K562 (cell line): ENCODE measurements at regions not wholly inside any gene's neighbourhood (a gene's known extent, or its start where the extent isn't known, plus 50 kb on each side); places are given as distances from the start of the nearest gene placed in this dataset.

Source experiments
- ATAC-seq: fragments of 200-7000 bp; cut with Tn5 transposase; 3 replicates; pipeline ENCODE4 v1.9.1; 2020; ENCODE audit warnings: moderate library complexity
- BruUV-seq: library from RNA; stranded (reverse); fragments of 400-500 nt; replicated peaks from 2 replicates; lab custom pipeline; 2021; lab: Mats Ljungman, UMichigan
- CTCF ChIA-PET: fragments of 300-600 bp; formaldehyde crosslinking; extraction: SDS; loops from one replicate; lab custom pipeline; 2021; ENCODE audit warnings: low intra/inter-chr PET ratio; lab: Yijun Ruan, JAX
- POLR2A ChIA-PET: fragments of 300-600, 350-650 bp; sonication (Branson Sonifier 250); formaldehyde crosslinking; extraction: SDS; loops from one replicate; lab custom pipeline; 2021; ENCODE audit warnings: antibody characterized with exemption, inconsistent platforms; lab: Yijun Ruan, JAX
- DNase-seq, 4 experiments: peaks; one replicate each; pipeline versions ENCODE4 v3.0.0 to v3.0.0-alpha.2; 2011 to 2018; ENCODE audit warnings: low spot score in 3 of 4, mixed read lengths in 3 of 4; ENCODE audit errors: extremely low read depth in 1 of 4
- FAIRE-seq: peaks from 2 replicates; lab custom pipeline; 2011; peaks lifted over from hg19 to GRCh38; lab: Jason Lieb, UNC
- H2AFZ ChIP-seq: 2 replicates; pipeline ENCODE4 v1.6.0; 2011; ENCODE audit warnings: low read depth, low read length, control low read depth, inconsistent platforms
- H3K27ac ChIP-seq: fragments of 200-600 bp; 3 replicates; pipeline ENCODE4 v1.8.0; 2011; ENCODE audit warnings: low read depth, mild to moderate bottlenecking, control low read depth, inconsistent platforms, low read length, moderate library complexity, mixed read lengths; ENCODE audit errors: extremely low read depth
- H3K27me3 ChIP-seq, 2 experiments: fragments of 300-600 bp in 1 of 2; 2 replicates in 1 of 2; 3 replicates in 1 of 2; pipeline versions ENCODE4 v1.6.0 to v1.8.0; 2011; ENCODE audit warnings: inconsistent platforms in 2 of 2, low read length in 2 of 2, mild to moderate bottlenecking in 1 of 2, mixed read lengths in 1 of 2, moderate library complexity in 1 of 2; ENCODE audit not compliant: control insufficient read depth in 2 of 2, insufficient read depth in 2 of 2
- H3K36me3 ChIP-seq: fragments of 300-600 bp; 3 replicates; pipeline ENCODE4 v1.8.0; 2011; ENCODE audit warnings: mild to moderate bottlenecking, low read length, inconsistent platforms; ENCODE audit not compliant: control insufficient read depth, insufficient read depth
- H3K4me1 ChIP-seq, 2 experiments: fragments of 200-600 bp in 1 of 2; replicated peaks in 1 of 2; 2 replicates in 1 of 2; 3 replicates in 1 of 2; pipeline versions ENCODE4 v1.5.1 to v1.8.0; 2011; ENCODE audit warnings: inconsistent platforms in 2 of 2, low read length in 2 of 2, mild to moderate bottlenecking in 1 of 2, mixed read lengths in 1 of 2, moderate library complexity in 1 of 2; ENCODE audit not compliant: control insufficient read depth in 2 of 2, insufficient read depth in 2 of 2
- H3K4me2 ChIP-seq: 2 replicates; pipeline ENCODE4 v1.6.1; 2011; ENCODE audit warnings: low read length, control low read depth, inconsistent platforms, mixed read lengths; ENCODE audit not compliant: insufficient read depth
- H3K4me3 ChIP-seq: fragments of 200-600 bp; sonication (generic), shearing (Covaris generic); 2 replicates; pipeline ENCODE4 v1.5.1; 2016; ENCODE audit warnings: control low read depth, inconsistent platforms
- H3K79me2 ChIP-seq: fragments of 200-600 bp; 3 replicates; pipeline ENCODE4 v1.8.0; 2011; ENCODE audit warnings: low read length, inconsistent platforms; ENCODE audit not compliant: control insufficient read depth, insufficient read depth
- H3K9ac ChIP-seq, 2 experiments: 2 replicates each; pipeline versions ENCODE4 v1.6.0 to v1.6.1; 2011; ENCODE audit warnings: low read depth in 2 of 2, low read length in 2 of 2, control low read depth in 1 of 2, inconsistent platforms in 1 of 2, mild to moderate bottlenecking in 1 of 2, mixed read lengths in 1 of 2; ENCODE audit not compliant: insufficient read depth in 1 of 2
- H3K9me1 ChIP-seq: one replicate; pipeline ENCODE4 v1.6.0; 2011; ENCODE audit warnings: inconsistent platforms, mild to moderate bottlenecking, low read length, moderate library complexity; ENCODE audit not compliant: control insufficient read depth, insufficient read depth
- H3K9me3 ChIP-seq: replicated peaks from 2 replicates; pipeline ENCODE4 v1.5.1; 2011; ENCODE audit warnings: low read depth, low read length, inconsistent platforms; ENCODE audit not compliant: control insufficient read depth, insufficient read depth
- H4K20me1 ChIP-seq: replicated peaks from 2 replicates; pipeline ENCODE4 v1.6.1; 2011; ENCODE audit warnings: low read length, inconsistent platforms, mixed read lengths; ENCODE audit not compliant: control insufficient read depth, insufficient read depth
- SRSF9 ChIP-seq: fragments of 200-400 bp; formaldehyde crosslinking; IDR thresholded peaks from 2 replicates; pipeline ENCODE4 v1.6.1; 2017; ENCODE audit warnings: low read depth, low read length, borderline replicate concordance
- TRIM28 ChIP-seq: fragments of 450-650 bp; IDR thresholded peaks from 2 replicates; pipeline ENCODE4 v1.6.1; 2017
- ZNF197 ChIP-seq: fragments of 200-800 bp; sonication (Bioruptor generic); IDR thresholded peaks from 2 replicates; pipeline ENCODE4 v1.6.1; 2016; ENCODE audit warnings: low read depth, missing genetic modification characterization, missing compliant biosample characterization
- ZNF316 ChIP-seq: fragments of 450-650 bp; IDR thresholded peaks from 2 replicates; pipeline ENCODE4 v1.6.1; 2016
- WGBS: fragments of 100-300 bp; shearing (Covaris generic); methylation state at CpG from one replicate; pipeline ENCODE4 v1.1.6; 2016; ENCODE audit warnings: low coverage, mixed read lengths; ENCODE audit not compliant: insufficient coverage; ENCODE audit errors: missing lambda C conversion rate; 5-methylcytosine and 5-hydroxymethylcytosine counted together
- in situ Hi-C: fragments of 300-500 bp; cut with MboI; formaldehyde crosslinking; loops from 4 replicates; pipeline ENCODE4 v1.15.0; 2018; ENCODE audit warnings: inconsistent platforms, mixed read lengths
- intact Hi-C: fragments of 100-400 bp; cut with micrococcal nuclease; formaldehyde crosslinking; loops from 2 replicates; pipeline ENCODE4 v1.14.2; 2022
- TF ChIP-seq, protein P1 (sequence below): fragments of 250-450 bp; sonication (Bioruptor Pico); IDR thresholded peaks from 2 replicates; pipeline ENCODE4 v1.5.0; 2020; ENCODE audit warnings: mild to moderate bottlenecking

DNA sequence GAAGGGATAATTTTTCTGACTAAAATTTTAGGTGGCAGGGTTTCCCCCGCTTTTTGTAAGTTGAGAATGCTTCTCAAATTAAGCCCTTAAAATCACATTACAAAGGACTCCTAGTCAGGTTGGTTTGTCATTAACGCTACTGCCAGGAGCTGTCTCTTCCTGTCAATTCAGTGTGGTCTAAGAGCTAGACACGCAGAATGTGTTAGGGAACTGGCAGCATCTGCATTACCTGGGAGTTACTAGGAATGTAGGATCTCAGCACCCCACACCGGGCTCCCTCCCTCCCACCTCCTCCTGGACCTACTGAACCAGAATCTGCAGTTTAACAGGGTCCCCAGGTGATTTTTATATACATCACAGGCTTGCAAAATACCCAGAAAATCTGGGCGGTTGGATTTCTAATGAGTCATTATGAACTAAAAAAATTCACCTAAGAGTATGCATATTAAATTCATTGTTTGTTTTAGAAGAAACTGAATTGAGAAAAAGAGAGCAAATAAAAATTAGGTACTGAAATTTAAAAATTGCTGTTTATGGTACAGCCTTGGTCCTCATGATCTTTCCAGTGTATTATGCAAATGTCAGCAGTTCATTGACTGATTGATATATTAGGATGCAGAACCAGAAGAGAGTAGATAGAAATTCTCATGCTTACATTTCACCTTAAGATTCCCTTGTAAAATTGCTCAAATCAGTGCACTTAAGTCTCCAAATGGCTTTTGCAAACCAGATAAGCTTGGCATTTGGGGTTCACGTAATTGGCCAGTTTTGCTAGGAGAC lies 130.9 kb upstream of the ITGA6 start:
- Histone ChIP-seq H3K36me3 (no peaks in the 10 kb centered on the region), H3K9me3 (no peaks in the 10 kb centered on the region), H3K4me1 (no peaks in the 10 kb centered on the region), H3K9me1 (no peaks in the 10 kb centered on the region), H3K9ac (no peak overlapping the region)
- in situ Hi-C loops (no loop called here), intact Hi-C loops (no loop called here)
- TF ChIP-seq TRIM28 (no peak), SRSF9 (no peak), ZNF316 (peak; percentile 17; the same call in 1 of the 2 replicates), ZNF197 (CRISPR knock-in tag) (no peak)
- TF ChIP-seq, protein P1, sequence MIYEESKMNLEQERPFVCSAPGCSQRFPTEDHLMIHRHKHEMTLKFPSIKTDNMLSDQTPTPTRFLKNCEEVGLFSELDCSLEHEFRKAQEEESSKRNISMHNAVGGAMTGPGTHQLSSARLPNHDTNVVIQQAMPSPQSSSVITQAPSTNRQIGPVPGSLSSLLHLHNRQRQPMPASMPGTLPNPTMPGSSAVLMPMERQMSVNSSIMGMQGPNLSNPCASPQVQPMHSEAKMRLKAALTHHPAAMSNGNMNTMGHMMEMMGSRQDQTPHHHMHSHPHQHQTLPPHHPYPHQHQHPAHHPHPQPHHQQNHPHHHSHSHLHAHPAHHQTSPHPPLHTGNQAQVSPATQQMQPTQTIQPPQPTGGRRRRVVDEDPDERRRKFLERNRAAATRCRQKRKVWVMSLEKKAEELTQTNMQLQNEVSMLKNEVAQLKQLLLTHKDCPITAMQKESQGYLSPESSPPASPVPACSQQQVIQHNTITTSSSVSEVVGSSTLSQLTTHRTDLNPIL (CRISPR knock-in tag): no peak
- TF ChIP-seq, all 486 proteins: peak for 1
- H4K20me1 ChIP-seq: 0 out of 2 replicates have a peak, but pooled peaks cover 3% of the 10 kb centered on the region
- no peak overlapping the region for H3K4me2 ChIP-seq
- WGBS: under 1% methylated on average over 6 of the region's 6 CpGs
- no peak overlapping the region for H3K4me3 ChIP-seq
- ATAC-seq (no peak), DNase-seq (no peak), FAIRE-seq (no peak)
- CTCF ChIA-PET: no interaction called here
- peaks cover 6 to 17% of the 10 kb centered on the region in 2 experiments; a peak in 3 of 5 replicates for H3K27me3 ChIP-seq
- POLR2A ChIA-PET: interaction anchor here (1.2 kb wide), 1 partner anchor 36 kb away, joined by 3 read pairs; no protein-coding TSS in a partner anchor
- H3K79me2 ChIP-seq: no peaks in the 10 kb centered on the region
- no peak overlapping the region for H3K27ac ChIP-seq
- no peak overlapping the region for H2AFZ ChIP-seq
- no TSS peak for BruUV-seq
